ENCODE measurements at regions not wholly inside any gene's neighbourhood (a gene's known extent, or its start where the extent isn't known, plus 50 kb on each side); places are given as distances from the start of the nearest gene placed in this dataset.

DNA sequence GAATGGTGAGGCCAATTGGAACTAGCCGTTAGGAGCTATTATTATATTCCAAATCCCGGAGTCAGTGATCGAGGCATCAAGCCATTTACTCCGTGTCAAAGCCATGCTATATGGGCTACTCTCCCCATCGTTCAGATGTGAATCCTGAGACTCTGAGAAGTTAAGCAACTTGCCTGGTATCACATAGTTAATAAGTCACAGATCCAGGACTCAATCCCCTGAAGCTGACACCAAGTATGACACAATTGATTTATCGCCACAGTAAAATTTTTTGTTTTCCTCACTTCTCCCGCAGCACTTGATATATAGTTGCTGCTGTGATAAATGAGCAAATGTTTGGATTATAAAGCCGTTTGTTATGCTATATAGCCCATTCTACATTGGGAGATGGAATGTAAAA lies 50.8 kb upstream of the TSHZ2 start:
- in situ Hi-C loops (cut with HindIII; ENCODE audit: low sequenced_read_pairs), result no loop called here

DNA sequence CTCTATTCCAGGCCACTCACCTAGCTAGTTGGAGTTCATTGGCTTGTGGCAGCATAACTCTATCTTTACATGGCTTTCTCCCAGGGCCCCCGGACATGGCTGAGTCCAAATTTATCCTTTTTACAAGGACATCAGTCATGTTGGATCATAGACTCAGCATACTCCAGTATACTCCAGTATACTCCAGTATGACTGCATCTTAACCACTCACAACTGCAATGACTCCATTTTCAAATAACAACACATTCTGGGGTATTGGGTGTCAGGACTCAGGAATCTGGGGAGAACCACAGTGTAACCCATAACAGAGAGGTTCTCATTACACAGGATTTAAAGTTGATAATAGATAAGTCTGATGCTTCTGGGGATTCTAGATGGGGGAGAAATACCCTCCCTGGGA lies 53.8 kb upstream of the TSHZ2 start:
- in situ Hi-C loops (cut with HindIII; ENCODE audit: low sequenced_read_pairs), result no loop called here

DNA sequence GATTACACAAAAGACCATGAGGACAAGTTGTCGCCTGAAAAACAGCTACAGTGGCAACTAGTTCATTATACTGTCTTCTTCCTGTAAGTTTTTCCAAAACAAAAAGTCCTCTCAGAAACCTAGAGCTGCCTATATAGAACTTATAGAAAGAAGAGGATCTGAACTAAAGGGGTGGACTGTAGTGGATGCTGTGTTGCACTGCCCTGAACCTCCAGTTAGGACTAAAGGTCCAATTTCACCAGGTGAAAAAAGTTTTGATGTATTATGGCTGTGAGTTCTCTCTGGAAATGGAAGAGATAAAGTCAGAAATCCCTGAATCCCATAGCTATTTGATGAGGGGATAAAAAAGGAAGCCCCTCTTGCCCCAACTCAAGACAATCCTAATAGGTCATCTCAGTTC lies 56.6 kb upstream of the TSHZ2 start:
- in situ Hi-C loops (cut with HindIII; ENCODE audit: low sequenced_read_pairs), result no loop called here

DNA sequence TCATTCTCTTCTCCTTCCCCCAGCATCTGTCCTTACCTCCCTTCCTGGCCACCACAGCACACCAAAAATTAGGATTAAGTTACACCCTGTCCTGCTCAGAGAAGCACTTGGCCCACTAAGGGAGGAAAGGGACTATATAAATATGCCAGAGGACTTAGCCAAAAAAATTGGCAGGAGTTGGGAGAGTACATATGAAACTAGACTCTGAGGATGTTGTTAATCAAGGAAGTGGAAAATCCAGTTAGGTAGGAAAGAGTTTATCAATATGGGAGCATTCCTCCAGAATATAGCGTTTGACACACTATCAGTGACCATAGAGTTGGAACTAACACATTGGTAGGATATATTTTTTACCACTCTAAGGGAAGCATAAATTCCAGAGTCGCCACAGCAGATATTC lies 57.3 kb upstream of the TSHZ2 start:
- in situ Hi-C loops (cut with HindIII; ENCODE audit: low sequenced_read_pairs), result no loop called here

DNA sequence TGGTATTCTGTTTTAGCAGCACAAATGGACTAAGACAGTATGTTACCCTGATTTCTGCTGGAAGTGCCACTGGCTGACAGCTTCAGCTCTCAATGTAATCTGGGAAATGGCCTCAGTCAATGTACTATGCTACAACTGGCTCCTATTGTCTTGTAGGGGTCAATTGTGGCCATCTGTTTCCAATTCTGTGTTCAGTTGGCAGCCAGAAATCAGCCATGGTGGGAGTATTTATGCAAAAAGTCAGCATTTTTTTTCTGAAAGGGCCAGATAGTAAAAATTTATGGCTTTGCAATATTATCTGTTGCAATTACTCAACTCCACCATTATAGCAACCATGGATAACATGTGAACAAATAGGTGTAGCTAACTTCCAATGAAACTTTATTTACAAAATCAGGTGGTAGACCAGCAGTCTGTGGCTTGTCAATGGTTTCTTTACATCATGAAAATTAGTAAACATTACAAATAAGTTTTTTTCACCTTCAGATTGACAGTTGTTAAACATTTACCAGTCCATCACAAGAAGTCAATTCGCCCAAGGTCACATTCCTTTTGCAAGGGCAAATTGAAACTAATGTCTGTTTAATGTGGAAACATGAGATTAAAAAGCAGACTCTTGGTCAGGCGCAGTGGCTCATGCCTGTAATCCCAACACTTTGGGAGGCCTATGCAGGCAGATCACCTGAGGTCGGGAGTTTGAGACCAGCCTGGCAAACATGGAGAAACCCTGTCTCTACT lies 58.3 kb upstream of the TSHZ2 start:
- in situ Hi-C loops (cut with HindIII; ENCODE audit: low sequenced_read_pairs), result no loop called here

DNA sequence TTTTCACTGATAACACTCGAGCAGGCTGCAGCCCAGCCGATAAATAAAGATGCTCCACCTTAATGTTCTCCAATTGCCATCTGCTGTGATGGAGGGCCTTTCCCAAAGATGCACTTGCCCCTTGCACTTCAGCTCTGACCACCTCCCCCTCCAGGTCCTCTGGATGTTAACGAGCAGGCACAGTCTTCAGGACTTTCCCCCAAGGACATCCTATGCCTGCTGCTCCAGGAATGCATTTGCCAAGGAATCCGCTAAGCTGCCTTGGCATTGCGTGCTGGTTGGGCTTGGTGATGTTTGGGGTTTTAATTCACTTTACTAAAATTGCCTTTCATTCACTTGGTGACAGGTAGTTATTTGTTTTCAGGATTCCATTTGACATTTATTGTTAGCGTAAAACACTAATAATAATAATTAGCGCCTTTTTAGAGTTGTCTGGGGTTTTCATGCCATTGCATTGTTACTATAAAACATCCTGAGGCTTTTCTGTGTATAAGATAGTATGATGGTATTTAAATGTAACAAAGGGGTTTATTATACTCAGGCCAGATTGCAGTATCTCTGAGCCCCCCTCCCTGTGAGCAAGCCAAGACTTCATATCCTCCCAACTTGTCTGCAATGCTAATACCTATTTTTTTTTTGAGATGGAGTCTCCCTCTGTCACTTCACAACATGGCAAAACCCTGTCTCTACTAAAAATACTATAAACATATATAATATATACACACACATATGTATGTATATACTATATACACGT lies 66.7 kb upstream of the TSHZ2 start:
- in situ Hi-C loops (cut with HindIII; ENCODE audit: low sequenced_read_pairs), result no loop called here

DNA sequence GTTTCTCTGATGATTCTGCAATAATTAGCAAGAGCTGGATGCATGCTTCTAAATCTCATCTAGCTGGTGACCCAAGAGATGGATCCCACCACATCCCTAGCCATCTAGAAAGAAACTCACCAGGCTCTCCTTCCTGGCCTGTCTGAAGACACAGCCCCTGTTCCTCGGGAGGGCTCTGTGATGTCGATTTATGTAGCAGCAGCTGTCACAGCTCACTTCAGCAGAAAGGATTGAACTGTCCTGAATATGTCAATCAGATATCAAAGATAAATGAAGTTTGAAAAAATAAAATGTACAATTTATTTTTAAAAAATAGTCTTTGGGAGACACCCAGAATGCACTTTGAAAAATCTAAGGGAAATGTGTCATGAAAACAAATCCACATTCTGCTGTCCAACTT lies 67.3 kb upstream of the TSHZ2 start:
- in situ Hi-C loops (cut with HindIII; ENCODE audit: low sequenced_read_pairs), result no loop called here

DNA sequence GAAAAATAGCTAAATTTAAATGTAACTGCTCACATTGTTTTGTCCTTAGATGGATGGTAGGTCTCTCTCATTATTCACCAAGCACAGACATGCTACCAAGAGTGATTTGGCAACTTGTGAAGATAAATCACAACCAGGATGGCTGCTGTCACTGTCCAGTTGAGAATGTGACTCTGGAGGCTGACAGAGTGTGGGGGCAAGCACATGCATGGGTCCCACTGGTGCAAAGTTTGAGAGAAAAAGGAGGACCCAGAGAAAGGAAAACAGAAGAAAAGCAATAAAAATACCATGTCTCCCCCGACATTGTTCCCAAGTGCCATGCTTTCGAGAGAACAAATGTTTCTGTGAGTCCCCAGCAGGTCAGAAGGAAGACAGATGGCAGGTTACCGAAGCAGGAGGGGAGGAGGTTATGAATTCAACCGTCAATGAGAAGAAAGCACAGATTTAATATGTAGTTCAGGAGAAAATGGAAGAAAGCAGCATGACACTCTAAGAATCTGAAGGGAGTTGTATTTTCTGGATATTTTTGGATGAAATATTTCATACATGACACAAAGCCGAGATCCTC lies 73.0 kb upstream of the TSHZ2 start:
- in situ Hi-C loops (cut with HindIII; ENCODE audit: low sequenced_read_pairs), result no loop called here

DNA sequence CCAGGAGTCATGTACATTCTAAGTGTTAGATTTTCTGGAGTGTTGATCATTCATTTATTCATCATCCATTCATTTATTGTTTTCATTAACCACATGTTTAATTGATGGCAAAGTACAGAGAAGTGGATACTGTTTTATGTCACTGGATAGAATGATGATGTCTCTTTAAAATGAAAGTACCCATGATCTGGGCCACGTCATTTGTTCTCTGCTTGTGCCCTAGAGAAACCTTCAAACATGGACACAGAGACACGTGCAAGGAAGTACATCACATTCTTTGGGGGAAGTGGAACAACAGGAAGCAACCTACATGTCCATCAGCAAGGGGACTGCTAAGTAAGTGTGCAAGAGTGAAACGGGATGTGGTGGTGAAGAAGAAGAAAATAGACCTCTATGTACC lies 75.8 kb upstream of the TSHZ2 start:
- in situ Hi-C loops (cut with HindIII; ENCODE audit: low sequenced_read_pairs), result no loop called here

DNA sequence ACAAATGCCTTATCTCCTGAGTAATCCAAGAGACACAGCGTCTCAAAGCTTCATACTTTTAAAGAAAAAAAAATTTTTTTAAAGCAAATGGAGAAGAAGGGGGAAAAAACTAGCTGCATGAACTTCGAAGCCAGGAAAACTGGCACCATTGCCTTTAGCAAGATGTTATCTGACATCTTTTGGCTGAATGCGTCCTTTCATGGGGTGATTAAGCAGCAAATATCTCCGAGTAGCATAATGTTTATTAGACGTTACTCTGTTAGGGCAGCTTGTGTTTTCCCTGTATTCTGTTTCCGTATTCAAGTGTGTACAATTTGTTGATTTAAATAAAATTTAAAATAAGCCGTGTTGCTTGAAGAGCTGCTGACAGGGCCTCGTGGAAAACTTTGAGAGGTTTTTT lies 76.5 kb upstream of the TSHZ2 start:
- in situ Hi-C loops (cut with HindIII; ENCODE audit: low sequenced_read_pairs), result no loop called here

DNA sequence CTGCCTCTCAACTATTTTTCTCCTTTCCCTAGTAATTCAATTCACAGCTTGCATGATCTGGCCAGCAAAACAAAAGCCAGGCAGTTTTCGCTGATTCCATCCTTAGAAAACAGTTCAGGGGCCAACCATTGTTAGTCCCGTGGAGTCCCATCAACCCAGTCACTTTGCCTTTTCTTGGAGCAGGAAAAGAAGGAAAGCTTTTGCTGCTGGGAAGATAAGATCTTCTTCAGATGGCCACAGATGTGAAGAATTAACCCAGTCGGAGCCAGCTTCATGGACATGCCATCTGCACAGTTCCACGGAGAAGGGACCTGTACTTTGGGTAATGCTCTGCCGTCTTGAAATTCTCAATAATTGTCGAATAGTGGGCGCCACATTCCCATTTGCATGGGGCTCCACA lies 76.9 kb upstream of the TSHZ2 start:
- in situ Hi-C loops (cut with HindIII; ENCODE audit: low sequenced_read_pairs), result no loop called here

DNA sequence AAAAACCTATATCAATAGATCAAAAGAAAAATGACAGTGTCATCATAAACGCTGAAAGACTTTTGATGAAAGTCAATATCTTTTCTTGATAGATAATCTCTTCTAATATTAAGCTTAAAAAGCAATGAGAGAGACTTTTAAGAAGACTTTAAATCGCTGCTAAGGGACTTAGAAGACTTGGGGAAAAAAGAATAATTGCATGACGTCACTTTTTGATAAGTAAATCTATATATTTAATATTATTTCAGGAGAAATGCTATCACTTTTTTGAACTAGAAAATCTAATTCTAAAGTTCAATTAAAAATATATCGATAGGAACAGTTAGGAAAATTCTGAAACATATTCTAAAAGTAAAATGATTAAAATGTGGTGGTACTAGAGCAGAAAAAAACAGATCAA lies 78.7 kb upstream of the TSHZ2 start:
- in situ Hi-C loops (cut with HindIII; ENCODE audit: low sequenced_read_pairs), result no loop called here

DNA sequence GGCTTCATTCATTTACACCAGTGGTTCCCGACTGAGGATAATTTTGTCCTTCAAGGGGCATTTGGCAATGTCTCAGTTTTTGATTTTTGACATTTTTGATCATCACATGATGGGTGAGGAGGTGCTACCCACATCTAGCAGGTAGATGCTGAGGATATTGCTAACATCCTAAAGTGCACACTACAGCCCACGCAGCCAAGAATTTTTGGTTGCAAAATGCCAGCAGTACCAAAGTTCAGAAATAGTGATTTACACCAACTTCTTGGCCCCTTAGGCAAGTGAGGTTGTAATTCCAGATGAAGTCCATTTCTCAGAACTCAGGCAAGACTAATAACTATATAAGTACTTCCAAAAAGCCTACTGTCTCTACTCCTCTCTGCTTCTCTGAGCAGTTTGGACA lies 80.1 kb upstream of the TSHZ2 start:
- in situ Hi-C loops (cut with HindIII; ENCODE audit: low sequenced_read_pairs), result no loop called here

DNA sequence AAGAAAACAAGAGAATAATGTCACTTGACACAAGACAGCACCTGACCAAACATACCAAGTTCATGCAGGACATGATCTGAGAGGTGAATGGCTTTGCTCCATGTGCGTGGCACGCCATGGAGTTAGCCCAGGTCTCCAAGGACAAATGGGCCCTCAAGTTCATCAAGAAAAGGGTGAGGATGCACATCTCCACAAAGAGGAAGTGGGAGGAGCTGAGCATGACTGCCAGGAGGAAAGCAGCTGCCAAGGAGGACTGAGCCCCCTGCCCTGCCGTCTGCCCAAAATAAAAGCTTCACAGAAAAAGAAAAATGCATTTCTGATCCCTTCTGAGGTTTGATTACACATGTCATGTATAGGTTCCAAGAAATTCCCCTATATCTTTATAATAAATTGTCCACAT lies 82.0 kb upstream of the TSHZ2 start:
- in situ Hi-C loops (cut with HindIII; ENCODE audit: low sequenced_read_pairs), result no loop called here

DNA sequence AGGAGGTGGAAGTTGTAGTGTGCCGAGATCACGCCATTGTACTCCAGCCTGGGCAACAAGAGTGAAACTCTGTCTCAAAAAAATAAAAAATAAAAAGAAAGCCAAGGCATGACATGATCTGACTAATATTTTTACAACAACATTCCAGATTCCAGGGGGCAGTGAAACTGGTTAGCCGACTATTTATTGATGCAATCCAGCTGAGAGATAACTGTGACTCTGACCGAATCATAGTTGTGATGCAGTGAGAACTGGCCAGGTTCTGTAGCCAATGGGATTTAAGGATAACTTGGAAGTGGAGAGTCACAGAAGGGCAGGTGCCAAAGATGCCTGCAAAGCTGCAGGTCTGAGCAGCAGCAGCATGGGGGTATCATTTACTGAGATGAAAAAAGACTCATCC lies 82.9 kb upstream of the TSHZ2 start:
- in situ Hi-C loops (cut with HindIII; ENCODE audit: low sequenced_read_pairs), result no loop called here

DNA sequence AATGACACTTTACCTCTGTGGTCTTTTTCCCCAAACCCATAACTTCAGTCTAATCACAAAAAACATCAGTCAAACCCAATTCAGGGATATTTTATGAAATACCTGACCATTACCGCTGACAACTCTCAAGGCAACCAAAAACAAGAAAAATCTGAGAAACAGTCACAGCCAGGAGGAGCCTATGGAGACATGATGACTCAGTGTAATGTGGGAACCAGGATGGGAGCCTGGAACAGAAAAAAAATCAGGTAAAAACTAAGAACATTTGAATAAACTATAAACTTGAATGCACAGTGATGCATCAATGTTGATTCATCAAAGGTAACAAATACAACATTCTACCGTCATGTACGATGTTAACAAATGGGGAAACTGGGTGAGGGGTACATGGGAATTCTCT lies 84.1 kb upstream of the TSHZ2 start:
- in situ Hi-C loops (cut with HindIII; ENCODE audit: low sequenced_read_pairs), result no loop called here

DNA sequence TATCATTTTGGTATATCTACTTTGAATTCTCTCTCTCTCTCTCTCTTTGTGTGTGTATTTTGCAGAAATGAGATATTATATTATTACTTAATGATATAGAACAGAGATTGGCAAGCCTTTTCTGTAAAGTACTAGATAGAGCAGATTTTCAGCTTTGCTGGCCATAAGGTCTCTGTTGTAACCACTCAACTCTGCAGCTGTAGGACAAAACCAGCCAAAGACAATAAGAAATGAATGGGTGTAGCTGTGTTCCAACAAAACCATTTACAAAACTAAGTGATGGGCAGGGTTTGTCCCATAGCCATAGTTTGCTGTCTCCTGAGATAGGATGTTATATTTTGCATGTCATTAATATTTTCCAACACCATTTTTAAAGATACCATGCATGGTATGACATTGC lies 91.2 kb upstream of the TSHZ2 start:
- in situ Hi-C loops (cut with HindIII; ENCODE audit: low sequenced_read_pairs), result no loop called here

DNA sequence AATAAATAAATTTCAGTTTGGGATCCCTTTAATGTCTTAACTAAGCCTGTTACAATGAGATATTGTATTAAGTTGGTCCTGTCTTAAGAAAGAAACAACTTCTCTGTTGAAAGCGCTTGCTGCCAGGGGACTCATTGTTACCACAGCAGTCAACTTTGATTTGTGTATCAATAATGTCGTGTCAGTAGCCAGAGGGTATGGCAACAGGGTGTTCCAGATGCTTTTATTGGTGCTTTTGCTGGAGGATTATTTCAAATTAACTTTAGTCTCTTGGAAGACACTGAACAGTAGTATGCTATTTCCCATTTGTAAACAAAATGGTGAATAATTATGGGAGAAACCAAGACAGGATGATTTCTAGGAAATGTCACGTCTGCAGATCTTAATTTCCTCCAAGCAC lies 91.9 kb upstream of the TSHZ2 start:
- in situ Hi-C loops (cut with HindIII; ENCODE audit: low sequenced_read_pairs), result no loop called here

DNA sequence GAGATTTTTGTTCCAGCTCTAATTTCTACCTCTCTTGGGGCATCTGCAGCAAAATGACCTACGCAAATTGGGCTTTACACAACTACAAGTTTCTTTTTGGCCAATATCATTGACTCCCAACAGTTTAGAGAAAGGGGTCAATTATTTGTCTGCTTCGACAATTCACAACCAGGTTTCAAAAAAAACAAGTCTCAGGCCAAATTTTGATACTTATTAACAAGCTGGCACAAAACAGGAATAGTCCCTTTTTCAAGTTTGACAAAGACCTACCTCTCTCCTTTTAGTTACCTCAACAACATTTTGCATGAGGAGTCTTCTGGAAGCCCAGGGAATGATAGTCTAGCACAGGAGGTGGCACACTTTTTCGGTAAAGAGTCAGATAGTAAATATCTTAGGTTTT lies 97.9 kb upstream of the TSHZ2 start:
- in situ Hi-C loops (cut with HindIII; ENCODE audit: low sequenced_read_pairs), result no loop called here

DNA sequence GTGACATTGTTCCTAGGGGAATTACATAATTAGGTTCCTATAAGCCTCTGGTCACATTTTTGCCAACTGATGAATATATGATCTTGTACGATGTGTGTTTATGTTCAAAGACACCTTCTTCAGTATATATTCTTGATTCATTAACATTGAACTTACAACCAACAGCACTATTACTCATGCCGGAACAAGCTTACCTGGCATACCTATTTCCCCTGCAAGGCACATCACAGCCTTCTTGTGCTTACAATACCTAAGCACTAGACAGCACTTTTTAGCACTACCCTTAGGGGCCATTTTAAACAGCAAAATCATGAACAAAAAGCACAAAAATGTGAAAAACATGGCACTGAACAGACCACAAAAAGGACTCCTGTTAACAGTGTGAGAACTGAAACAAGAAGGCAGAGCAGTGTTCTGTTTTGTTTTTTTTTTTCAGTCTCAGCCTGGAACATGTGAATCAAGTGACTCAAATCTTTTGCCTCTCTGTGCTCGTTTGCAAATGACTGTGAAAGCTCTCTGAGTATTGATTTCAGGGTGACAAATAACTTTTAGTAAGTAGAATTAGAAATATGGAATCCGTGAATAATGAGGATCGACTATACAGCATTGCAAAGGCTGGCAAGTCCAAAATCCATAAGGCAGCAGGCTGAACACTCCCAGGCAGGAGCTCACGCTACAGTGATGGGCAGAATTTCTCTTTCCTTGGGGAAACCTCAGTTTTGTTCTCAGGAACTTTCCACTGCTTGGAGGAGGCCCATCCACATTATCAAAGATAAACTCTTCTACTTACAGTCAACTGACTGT lies 102.3 kb upstream of the TSHZ2 start:
- in situ Hi-C loops (cut with HindIII; ENCODE audit: low sequenced_read_pairs), result no loop called here

DNA sequence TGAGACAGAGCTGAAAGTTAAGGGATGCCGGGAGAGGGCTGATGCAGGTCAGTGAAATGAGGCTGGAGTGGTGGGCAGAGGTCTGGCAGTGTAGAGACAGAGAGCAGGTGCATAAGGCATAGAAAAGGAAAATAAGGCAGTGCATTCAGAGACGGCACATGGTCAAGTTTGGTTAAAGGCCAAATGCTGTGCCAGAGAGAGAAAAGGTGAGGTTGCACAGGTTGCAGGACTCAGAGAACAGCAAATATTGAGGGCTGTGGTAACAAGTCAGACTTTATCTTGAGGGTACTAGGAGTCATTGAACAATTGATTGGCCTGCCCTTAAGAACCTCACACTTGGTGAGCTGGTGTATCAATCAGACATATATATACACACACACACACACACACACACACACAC lies 102.9 kb upstream of the TSHZ2 start:
- in situ Hi-C loops (cut with HindIII; ENCODE audit: low sequenced_read_pairs), result no loop called here

DNA sequence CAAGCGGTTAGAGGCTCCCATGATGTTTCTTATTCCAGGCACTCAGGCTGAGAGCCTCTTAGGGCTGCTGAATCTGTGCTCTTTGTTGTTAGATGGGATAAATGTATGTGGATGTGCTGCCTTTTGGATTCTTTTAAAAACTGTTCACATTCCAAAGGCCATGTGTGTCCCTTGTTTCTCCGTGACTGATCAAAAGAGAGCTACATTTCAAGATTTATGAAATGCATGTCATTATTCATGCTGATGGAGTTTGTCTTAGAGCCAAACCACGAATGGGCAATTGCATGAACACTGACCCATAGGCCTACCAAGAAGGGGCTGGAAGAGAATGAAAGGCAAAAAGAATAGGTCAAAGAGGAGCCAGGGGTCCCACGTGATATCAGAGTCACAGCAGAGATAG lies 104.9 kb upstream of the TSHZ2 start:
- in situ Hi-C loops (cut with HindIII; ENCODE audit: low sequenced_read_pairs), result no loop called here

Data from endothelial cell of hepatic sinusoid (primary cell).